Type B pancreatic cell (in vitro differentiated cells): ENCODE measurements at regions not wholly inside any gene's neighbourhood (a gene's known extent, or its start where the extent isn't known, plus 50 kb on each side); places are given as distances from the start of the nearest gene placed in this dataset.

ENCODE experiments used
- DNase-seq: peaks from one replicate; pipeline ENCODE4 v3.0.0; 2021; ENCODE audit warnings: mixed read lengths; ENCODE audit not compliant: unreplicated experiment; ENCODE audit errors: extremely low spot score
- H3K27ac Mint-ChIP-seq: 2 replicates; pipeline ENCODE4 v1.8.0; 2021; ENCODE audit warnings: mild to moderate bottlenecking, mixed read lengths
- H3K27me3 Mint-ChIP-seq: 2 replicates; pipeline ENCODE4 v1.8.0; 2021; ENCODE audit warnings: mixed read lengths
- H3K36me3 Mint-ChIP-seq: 2 replicates; pipeline ENCODE4 v1.8.0; 2021; ENCODE audit warnings: mixed read lengths
- H3K4me1 Mint-ChIP-seq: one replicate; pipeline ENCODE4 v1.8.0; 2021; ENCODE audit warnings: mixed read lengths; ENCODE audit not compliant: unreplicated experiment
- H3K4me3 Mint-ChIP-seq: 2 replicates; pipeline ENCODE4 v1.8.0; 2021; ENCODE audit warnings: mild to moderate bottlenecking, mixed read lengths
- H3K9me3 Mint-ChIP-seq: 2 replicates; pipeline ENCODE4 v1.8.0; 2021; ENCODE audit warnings: mixed read lengths
- CTCF ChIP-seq: fragments of 200-600 bp; sonication (generic); conservative IDR thresholded peaks from 2 replicates; pipeline ENCODE4 v1.5.0; 2021; ENCODE audit warnings: antibody characterized with exemption, mild to moderate bottlenecking

GRCh38 chr18:57922885-57923284 lies 119.8 kb upstream of the ATP8B1 start:
- Mint-ChIP-seq H3K36me3 (no peaks in the 10 kb centered on the region), H3K9me3 (no peaks in the 10 kb centered on the region), H3K27ac (no peak overlapping the region), H3K4me1 (no peaks in the 10 kb centered on the region), H3K4me3 (no peak overlapping the region), H3K27me3 (no peaks in the 10 kb centered on the region)
- no peak for DNase-seq
- TF ChIP-seq CTCF = no peak

- Mint-ChIP-seq H3K4me1 (no peaks in the 10 kb centered on the region), H3K27ac (no peak overlapping the region), H3K9me3 (no peaks in the 10 kb centered on the region), H3K27me3 (no peaks in the 10 kb centered on the region), H3K36me3 (no peaks in the 10 kb centered on the region), H3K4me3 (no peak overlapping the region)
- no peak for TF ChIP-seq CTCF
- DNase-seq = no peak
Observed at GRCh38 chr18:57921708-57922107, 118.6 kb upstream of the ATP8B1 start.

GRCh38 chr18:57920036-57920435 lies 116.9 kb upstream of the ATP8B1 start:
- H3K27ac Mint-ChIP-seq = no peak overlapping the region
- peaks cover 12% of the 10 kb centered on the region for H3K4me1 Mint-ChIP-seq
- H3K4me3 Mint-ChIP-seq = no peak overlapping the region
- no peaks in the 10 kb centered on the region for H3K9me3 Mint-ChIP-seq
- no peak for TF ChIP-seq CTCF
- H3K27me3 Mint-ChIP-seq = no peaks in the 10 kb centered on the region
- no peak for DNase-seq
- H3K36me3 Mint-ChIP-seq = no peaks in the 10 kb centered on the region

- H3K27ac Mint-ChIP-seq = no peak overlapping the region
- no peaks in the 10 kb centered on the region for H3K36me3 Mint-ChIP-seq
- no peak for DNase-seq
- no peak for TF ChIP-seq CTCF
- H3K4me1 Mint-ChIP-seq = peaks cover 15% of the 10 kb centered on the region
- H3K9me3 Mint-ChIP-seq = no peaks in the 10 kb centered on the region
- no peak overlapping the region for H3K4me3 Mint-ChIP-seq
- peaks cover 2% of the 10 kb centered on the region for H3K27me3 Mint-ChIP-seq
Observed at GRCh38 chr18:57918601-57919000, 115.5 kb upstream of the ATP8B1 start.

- H3K9me3 Mint-ChIP-seq = no peaks in the 10 kb centered on the region
- no peak for TF ChIP-seq CTCF
- H3K27ac Mint-ChIP-seq = no peak overlapping the region
- DNase-seq = no peak
- H3K4me1 Mint-ChIP-seq = peaks cover 15% of the 10 kb centered on the region
- H3K4me3 Mint-ChIP-seq = no peak overlapping the region
- no peaks in the 10 kb centered on the region for H3K36me3 Mint-ChIP-seq
- H3K27me3 Mint-ChIP-seq = peaks cover 3% of the 10 kb centered on the region
Observed at GRCh38 chr18:57916684-57917083, 113.6 kb upstream of the ATP8B1 start.
